ENCODE measurements at regions not wholly inside any gene's neighbourhood (a gene's known extent, or its start where the extent isn't known, plus 50 kb on each side); places are given as distances from the start of the nearest gene placed in this dataset.

GRCh38 chr1:185477638-185478580 lies 160.9 kb upstream of the IVNS1ABP start:
- no peak for DNase-seq
- no peaks in the 10 kb centered on the region for H3K27me3 ChIP-seq (ENCODE audit: low read depth)
- no peak overlapping the region for H3K27ac ChIP-seq (replicated peaks)
- no peak for TF ChIP-seq CTCF (IDR thresholded peaks at IDR 0.05; ENCODE audit: borderline replicate concordance)
- no peaks in the 10 kb centered on the region for H3K9me3 ChIP-seq (replicated peaks)
- no peak overlapping the region for H3K4me3 ChIP-seq
- no peaks in the 10 kb centered on the region for H3K36me3 ChIP-seq
- no peaks in the 10 kb centered on the region for H3K4me1 ChIP-seq
- intact Hi-C loops (cut with micrococcal nuclease) = no loop called here

GRCh38 chr1:185474440-185475149 lies 157.6 kb upstream of the IVNS1ABP start:
- H3K27ac ChIP-seq (replicated peaks) = no peak overlapping the region
- intact Hi-C loops (cut with micrococcal nuclease) = no loop called here
- no peak for DNase-seq
- no peak for TF ChIP-seq CTCF (IDR thresholded peaks at IDR 0.05; ENCODE audit: borderline replicate concordance)
- no peaks in the 10 kb centered on the region for H3K4me1 ChIP-seq
- H3K36me3 ChIP-seq = no peaks in the 10 kb centered on the region
- H3K27me3 ChIP-seq (ENCODE audit: low read depth) = no peaks in the 10 kb centered on the region
- no peak overlapping the region for H3K4me3 ChIP-seq
- no peaks in the 10 kb centered on the region for H3K9me3 ChIP-seq (replicated peaks)

GRCh38 chr1:185473186-185473585 lies 156.1 kb upstream of the IVNS1ABP start:
- TF ChIP-seq CTCF (IDR thresholded peaks at IDR 0.05; ENCODE audit: borderline replicate concordance) = no peak
- Histone ChIP-seq H3K27ac (replicated peaks) (no peak overlapping the region), H3K36me3 (no peaks in the 10 kb centered on the region), H3K4me1 (no peaks in the 10 kb centered on the region), H3K4me3 (no peak overlapping the region), H3K9me3 (replicated peaks) (no peaks in the 10 kb centered on the region), H3K27me3 (ENCODE audit: low read depth) (no peaks in the 10 kb centered on the region)
- intact Hi-C loops (cut with micrococcal nuclease) = no loop called here
- DNase-seq = no peak

GRCh38 chr1:185468626-185469025 lies 151.6 kb upstream of the IVNS1ABP start:
- no peak for DNase-seq
- Histone ChIP-seq H3K9me3 (replicated peaks) (no peaks in the 10 kb centered on the region), H3K4me1 (no peaks in the 10 kb centered on the region), H3K4me3 (no peak overlapping the region), H3K27me3 (ENCODE audit: low read depth) (no peaks in the 10 kb centered on the region), H3K36me3 (no peaks in the 10 kb centered on the region), H3K27ac (replicated peaks) (no peak overlapping the region)
- intact Hi-C loops (cut with micrococcal nuclease) = no loop called here
- TF ChIP-seq CTCF (IDR thresholded peaks at IDR 0.05; ENCODE audit: borderline replicate concordance) = no peak

- Histone ChIP-seq H3K9me3 (replicated peaks) (no peaks in the 10 kb centered on the region), H3K4me1 (no peaks in the 10 kb centered on the region), H3K36me3 (no peaks in the 10 kb centered on the region), H3K27me3 (ENCODE audit: low read depth) (no peaks in the 10 kb centered on the region), H3K27ac (replicated peaks) (no peak overlapping the region), H3K4me3 (no peak overlapping the region)
- DNase-seq = no peak
- no peak for TF ChIP-seq CTCF (IDR thresholded peaks at IDR 0.05; ENCODE audit: borderline replicate concordance)
- intact Hi-C loops (cut with micrococcal nuclease) = no loop called here
Measured at GRCh38 chr1:185467122-185467521, 150.1 kb upstream of the IVNS1ABP start.
